ENCODE measurements at regions not wholly inside any gene's neighbourhood (a gene's known extent, or its start where the extent isn't known, plus 50 kb on each side); places are given as distances from the start of the nearest gene placed in this dataset.

DNA sequence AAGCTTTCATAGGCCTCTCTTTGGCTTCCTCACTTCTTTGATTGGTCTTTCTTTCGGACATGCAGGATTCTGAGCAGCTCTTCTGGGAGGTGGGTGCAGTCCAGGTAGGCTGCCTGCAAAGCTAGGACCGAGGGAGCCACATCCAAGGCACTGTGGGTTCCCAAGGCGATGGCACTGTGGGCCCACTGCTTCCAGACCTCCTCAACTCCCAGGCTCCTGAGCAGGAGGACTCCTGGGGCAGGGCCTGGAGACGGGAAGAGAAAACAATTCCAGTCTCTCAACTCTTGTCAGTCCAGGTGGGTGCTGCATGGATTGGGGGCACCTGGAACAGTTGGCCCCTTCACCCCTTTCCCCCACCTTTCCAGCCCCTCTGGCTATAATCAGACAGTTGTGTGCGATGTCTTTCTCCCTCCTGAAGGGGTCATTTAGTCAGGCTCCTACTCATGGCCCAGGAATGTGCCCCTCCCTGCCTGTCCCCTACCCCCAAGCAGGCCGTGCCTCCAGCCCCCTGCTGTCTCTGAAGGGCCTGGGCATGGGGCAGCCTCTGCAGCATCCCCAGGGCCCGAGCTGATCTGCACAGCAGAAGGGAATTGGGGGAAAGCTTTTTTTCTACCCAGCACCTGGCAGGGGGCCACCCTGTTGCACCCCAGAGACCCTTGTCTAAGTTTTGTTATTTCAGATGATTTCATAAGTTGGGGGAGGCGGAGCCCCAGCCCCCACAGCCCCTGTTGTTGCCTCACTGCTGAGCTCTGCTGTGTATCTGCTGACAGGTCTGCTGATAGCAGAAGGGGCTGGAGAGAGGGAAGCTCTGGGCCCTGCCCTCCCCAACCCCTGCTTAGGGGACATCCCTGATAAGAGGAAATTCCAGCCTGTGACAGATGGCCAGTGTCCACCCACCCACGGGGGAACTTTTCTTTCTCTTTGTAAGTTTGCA, 330.3 kb downstream of the SEC14L1 start:
- H2AFZ ChIP-seq (ENCODE audit: low read depth, low read length): no peak overlapping the region
- H3K9me3 ChIP-seq (ENCODE audit: low read length): no peaks in the 10 kb centered on the region
- H3K4me3 ChIP-seq (ENCODE audit: low read length): peak overlapping the region; percentile 22
- peaks cover 4% of the 10 kb centered on the region for H3K36me3 ChIP-seq (ENCODE audit: insufficient read depth, low read length)
- no peaks in the 10 kb centered on the region for H3K27me3 ChIP-seq (ENCODE audit: insufficient read depth, low read length)
- peaks cover 48% of the 10 kb centered on the region for H3K4me1 ChIP-seq (ENCODE audit: insufficient read depth, low read length)

DNA sequence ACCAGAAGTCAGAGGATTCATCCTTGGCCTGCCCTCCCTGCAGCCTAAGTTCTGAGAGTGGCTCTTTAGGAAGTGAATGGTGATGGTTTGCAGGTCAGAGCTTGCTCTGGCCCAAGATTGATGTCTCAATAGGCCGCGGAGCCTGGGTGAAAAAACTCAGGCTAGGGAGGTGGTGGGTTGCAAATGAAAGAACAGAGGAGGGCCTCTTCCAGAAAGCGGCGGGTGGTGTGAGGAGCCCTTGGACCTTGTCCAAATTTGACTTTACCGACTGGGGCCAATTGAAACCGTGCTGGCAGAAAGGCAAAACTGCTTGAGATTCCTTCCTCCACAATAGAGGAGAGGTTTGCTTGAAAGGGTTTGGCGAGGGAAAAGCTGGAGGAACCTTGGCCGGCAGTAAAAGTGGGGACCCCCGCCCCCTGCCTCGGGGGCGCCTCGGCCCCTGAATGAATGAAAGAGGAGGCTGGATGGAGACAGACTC, 331.3 kb downstream of the SEC14L1 start:
- peaks cover 39% of the 10 kb centered on the region for H3K4me1 ChIP-seq (ENCODE audit: insufficient read depth, low read length)
- H2AFZ ChIP-seq (ENCODE audit: low read depth, low read length): no peak overlapping the region
- peak overlapping the region; percentile 22 for H3K4me3 ChIP-seq (ENCODE audit: low read length)
- no peaks in the 10 kb centered on the region for H3K27me3 ChIP-seq (ENCODE audit: insufficient read depth, low read length)
- no peaks in the 10 kb centered on the region for H3K9me3 ChIP-seq (ENCODE audit: low read length)
- H3K36me3 ChIP-seq (ENCODE audit: insufficient read depth, low read length): peaks cover 4% of the 10 kb centered on the region

DNA sequence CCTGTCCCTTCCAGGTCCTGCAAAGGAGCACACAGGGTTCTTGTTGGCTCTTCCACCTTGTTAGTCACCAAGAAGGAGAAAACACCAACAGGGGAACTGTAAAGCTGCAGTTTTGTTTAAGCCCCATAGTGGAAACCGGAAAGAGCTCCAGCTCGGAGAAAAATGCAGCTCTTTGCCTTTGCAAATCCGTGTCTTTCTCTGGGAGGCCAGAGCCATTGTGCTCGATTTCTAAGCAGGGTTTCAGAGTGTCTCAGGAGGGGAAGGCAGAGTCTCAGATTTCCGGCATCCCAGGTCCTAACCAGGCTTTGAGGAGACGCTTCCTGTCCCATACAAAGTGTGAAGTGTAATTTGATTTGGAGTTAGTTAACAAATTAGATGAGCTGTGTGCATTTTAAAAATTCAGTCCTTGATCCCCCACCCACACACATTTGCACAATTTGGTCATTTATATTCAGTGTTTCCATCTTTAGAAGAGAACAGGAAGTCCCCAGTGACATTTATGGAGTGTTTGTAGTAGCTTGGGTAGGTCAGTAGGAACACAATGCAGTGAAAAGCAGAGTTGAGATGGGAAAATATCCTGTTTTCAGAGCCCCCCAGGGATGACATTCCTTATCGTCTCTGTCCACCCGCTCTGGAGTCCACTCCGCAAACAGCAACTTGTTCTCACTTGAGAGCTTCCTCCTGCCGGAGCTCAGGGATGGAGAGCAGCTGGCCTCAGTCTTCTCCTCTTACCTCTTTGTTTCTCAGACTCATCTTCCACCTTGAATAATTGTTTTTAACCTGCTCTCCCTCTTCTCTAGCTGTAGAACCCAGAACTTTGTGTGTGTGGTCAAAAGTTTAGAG, 331.9 kb downstream of the SEC14L1 start:
- Histone ChIP-seq H3K4me1 (ENCODE audit: insufficient read depth, low read length) (peaks cover 35% of the 10 kb centered on the region), H3K9me3 (ENCODE audit: low read length) (no peaks in the 10 kb centered on the region), H3K36me3 (ENCODE audit: insufficient read depth, low read length) (peaks cover 4% of the 10 kb centered on the region), H2AFZ (ENCODE audit: low read depth, low read length) (no peak overlapping the region), H3K4me3 (ENCODE audit: low read length) (peak overlapping the region; percentile 22), H3K27me3 (ENCODE audit: insufficient read depth, low read length) (no peaks in the 10 kb centered on the region)

DNA sequence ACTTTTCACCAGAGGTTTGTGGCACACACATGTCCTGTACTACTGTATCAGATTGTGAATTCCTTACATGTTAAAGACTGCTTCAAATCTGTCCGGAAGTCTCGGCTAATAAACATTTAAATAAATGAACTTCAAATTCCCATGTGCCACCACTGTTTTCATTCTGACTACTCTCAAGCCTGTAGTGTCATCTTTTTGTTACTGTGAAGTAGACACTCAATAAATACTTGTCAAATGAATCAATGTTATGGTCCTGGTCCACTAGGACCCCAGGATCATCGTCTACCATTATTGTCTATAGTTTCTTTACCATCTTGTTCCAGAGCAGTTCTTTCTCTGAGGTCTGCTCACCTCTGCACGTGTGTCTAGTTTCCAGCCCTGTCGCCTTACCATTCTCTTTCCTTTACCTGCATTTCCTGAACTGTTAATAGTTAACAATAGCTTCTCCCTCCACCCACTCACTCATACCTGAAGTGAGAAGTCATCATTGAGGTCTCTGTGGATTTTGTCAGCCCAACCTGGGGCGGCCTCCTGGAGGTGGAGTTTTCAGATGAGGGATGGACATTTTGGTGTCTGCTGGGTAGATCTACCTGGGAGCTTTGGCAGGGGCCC, 333.0 kb downstream of the SEC14L1 start:
- no peaks in the 10 kb centered on the region for H3K36me3 ChIP-seq (ENCODE audit: insufficient read depth, low read length)
- H3K27me3 ChIP-seq (ENCODE audit: insufficient read depth, low read length): no peaks in the 10 kb centered on the region
- H2AFZ ChIP-seq (ENCODE audit: low read depth, low read length): no peak overlapping the region
- no peaks in the 10 kb centered on the region for H3K9me3 ChIP-seq (ENCODE audit: low read length)
- H3K4me3 ChIP-seq (ENCODE audit: low read length): no peak overlapping the region
- H3K4me1 ChIP-seq (ENCODE audit: insufficient read depth, low read length): peaks cover 34% of the 10 kb centered on the region

DNA sequence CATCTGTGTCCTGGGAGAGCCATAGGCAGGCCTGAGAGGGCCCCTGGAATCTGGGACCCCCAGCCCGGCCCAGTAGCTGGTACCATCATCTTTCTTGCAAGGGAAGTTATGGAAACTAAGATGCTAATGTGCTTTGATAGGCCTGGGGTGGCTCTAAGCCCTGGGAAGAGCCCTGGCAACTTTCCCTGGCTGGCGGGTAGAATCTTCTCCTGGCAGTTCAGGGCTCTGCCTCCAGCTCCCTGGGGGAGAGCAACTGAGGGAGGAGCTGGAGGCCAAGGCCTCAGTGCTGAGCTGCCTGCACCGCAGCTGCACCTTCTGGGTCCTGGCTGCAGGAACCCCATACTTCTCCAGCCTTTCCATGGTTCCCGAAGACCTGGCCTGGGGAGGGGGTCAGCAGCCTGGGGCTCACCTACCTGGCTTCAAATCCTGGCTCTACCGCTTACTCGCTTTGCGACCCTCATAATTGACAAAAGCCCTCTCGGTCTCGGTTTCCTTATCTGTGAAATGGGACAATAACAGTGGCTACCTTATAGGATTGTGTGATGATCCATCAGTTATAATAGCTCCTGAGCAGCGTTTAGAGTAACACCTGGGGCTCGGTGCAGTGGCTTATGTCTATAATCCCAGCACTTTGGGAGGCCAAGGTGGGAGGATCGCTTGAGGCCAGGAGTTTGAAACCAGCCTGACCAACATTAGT, 333.7 kb downstream of the SEC14L1 start:
- no peaks in the 10 kb centered on the region for H3K9me3 ChIP-seq (ENCODE audit: low read length)
- no peaks in the 10 kb centered on the region for H3K36me3 ChIP-seq (ENCODE audit: insufficient read depth, low read length)
- H3K27me3 ChIP-seq (ENCODE audit: insufficient read depth, low read length): no peaks in the 10 kb centered on the region
- H2AFZ ChIP-seq (ENCODE audit: low read depth, low read length): no peak overlapping the region
- H3K4me3 ChIP-seq (ENCODE audit: low read length): no peak overlapping the region
- peaks cover 41% of the 10 kb centered on the region for H3K4me1 ChIP-seq (ENCODE audit: insufficient read depth, low read length)

DNA sequence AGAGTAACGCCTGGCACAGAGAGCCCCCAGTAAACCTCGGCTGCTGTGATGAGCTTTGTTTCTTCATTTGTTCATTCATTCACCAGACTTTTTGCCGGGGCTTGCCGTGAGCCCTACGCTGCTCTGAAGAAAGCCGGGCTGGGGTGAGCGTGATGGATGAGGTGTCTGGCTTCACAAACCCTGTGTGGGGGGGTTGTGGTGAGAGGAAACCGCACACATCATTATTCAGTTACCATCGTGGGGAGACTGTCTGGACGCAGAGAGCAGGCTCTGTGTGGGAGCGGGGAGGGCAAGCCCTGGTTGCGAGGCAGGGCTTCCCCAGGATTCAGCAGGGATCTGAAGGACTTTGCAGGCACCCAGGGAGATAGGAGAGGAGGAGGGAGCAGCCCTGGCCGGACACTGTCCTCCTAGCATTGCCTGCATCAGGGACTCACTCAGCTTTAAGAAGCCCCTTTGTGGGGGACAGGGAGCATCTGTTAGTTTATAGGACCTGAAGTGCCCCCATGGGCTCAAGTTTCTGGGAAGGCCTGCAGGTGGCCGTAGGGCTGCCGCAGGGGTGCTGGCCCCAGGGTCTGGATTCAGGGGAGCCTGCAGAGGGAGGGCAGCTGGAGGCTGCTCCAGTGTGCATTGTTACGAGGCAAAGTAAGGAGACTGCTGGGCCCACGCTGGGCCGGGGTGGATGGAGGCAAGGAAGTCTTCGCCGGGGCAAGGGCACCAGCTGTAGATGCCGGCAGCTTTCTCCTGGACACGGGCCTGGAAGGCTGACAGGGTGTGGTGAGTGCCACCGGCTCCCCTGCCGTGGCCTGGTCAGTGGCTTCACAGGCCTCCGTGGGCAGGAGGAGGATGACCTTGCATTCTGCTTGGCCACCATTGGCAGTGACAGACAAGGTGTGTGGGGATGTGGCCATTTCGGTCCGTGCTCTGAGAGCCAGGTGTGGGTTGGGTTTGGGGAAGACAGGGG, 334.5 kb downstream of the SEC14L1 start:
- Histone ChIP-seq H3K36me3 (ENCODE audit: insufficient read depth, low read length) (no peaks in the 10 kb centered on the region), H3K27me3 (ENCODE audit: insufficient read depth, low read length) (no peaks in the 10 kb centered on the region), H2AFZ (ENCODE audit: low read depth, low read length) (no peak overlapping the region), H3K4me3 (ENCODE audit: low read length) (no peak overlapping the region), H3K9me3 (ENCODE audit: low read length) (no peaks in the 10 kb centered on the region), H3K4me1 (ENCODE audit: insufficient read depth, low read length) (peaks cover 47% of the 10 kb centered on the region)

DNA sequence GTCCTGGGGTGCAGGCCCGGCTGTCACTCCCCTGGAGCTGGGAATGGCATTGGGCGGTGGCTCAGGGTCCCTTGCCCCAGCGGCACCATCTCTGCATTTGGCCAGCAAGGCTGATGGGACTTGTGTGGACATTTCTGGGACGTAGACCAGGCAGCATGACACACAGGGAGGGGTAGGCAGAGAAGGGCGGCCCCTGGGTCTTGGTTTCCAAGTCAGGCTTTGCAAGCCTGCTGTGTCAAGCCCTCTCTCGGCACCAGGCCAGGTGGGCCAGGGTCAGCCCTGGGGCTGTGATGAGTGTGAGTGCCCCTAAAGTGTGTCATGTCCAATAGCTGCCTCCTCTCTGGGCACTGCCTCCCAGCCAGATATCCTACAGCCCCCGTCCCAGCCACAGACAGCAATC, 335.2 kb downstream of the SEC14L1 start:
- no peaks in the 10 kb centered on the region for H3K36me3 ChIP-seq (ENCODE audit: insufficient read depth, low read length)
- H3K4me3 ChIP-seq (ENCODE audit: low read length): no peak overlapping the region
- H2AFZ ChIP-seq (ENCODE audit: low read depth, low read length): no peak overlapping the region
- H3K9me3 ChIP-seq (ENCODE audit: low read length): no peaks in the 10 kb centered on the region
- peaks cover 47% of the 10 kb centered on the region for H3K4me1 ChIP-seq (ENCODE audit: insufficient read depth, low read length)
- H3K27me3 ChIP-seq (ENCODE audit: insufficient read depth, low read length): no peaks in the 10 kb centered on the region

DNA sequence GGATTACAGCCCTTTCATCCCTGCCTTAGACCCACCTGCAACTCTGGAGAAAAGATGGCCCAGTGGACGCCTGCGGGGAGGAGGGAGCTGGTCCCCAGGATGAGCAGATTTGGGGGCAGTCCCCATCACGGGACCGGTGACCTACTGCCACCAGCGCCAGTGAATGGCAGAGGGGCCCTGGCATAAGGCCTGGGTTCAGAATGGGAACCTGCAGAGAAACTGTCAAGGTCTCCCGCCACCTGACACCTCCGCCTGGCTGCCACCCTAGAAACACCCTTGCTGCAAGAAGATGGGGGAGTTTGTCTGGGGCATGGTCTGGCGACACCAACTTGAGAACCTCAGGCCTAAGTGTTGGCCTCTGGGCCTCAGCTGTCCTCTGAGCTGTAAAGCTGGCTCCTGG, 335.7 kb downstream of the SEC14L1 start:
- H3K4me3 ChIP-seq (ENCODE audit: low read length): no peak overlapping the region
- H3K36me3 ChIP-seq (ENCODE audit: insufficient read depth, low read length): no peaks in the 10 kb centered on the region
- H2AFZ ChIP-seq (ENCODE audit: low read depth, low read length): no peak overlapping the region
- H3K4me1 ChIP-seq (ENCODE audit: insufficient read depth, low read length): peaks cover 42% of the 10 kb centered on the region
- no peaks in the 10 kb centered on the region for H3K27me3 ChIP-seq (ENCODE audit: insufficient read depth, low read length)
- no peaks in the 10 kb centered on the region for H3K9me3 ChIP-seq (ENCODE audit: low read length)

DNA sequence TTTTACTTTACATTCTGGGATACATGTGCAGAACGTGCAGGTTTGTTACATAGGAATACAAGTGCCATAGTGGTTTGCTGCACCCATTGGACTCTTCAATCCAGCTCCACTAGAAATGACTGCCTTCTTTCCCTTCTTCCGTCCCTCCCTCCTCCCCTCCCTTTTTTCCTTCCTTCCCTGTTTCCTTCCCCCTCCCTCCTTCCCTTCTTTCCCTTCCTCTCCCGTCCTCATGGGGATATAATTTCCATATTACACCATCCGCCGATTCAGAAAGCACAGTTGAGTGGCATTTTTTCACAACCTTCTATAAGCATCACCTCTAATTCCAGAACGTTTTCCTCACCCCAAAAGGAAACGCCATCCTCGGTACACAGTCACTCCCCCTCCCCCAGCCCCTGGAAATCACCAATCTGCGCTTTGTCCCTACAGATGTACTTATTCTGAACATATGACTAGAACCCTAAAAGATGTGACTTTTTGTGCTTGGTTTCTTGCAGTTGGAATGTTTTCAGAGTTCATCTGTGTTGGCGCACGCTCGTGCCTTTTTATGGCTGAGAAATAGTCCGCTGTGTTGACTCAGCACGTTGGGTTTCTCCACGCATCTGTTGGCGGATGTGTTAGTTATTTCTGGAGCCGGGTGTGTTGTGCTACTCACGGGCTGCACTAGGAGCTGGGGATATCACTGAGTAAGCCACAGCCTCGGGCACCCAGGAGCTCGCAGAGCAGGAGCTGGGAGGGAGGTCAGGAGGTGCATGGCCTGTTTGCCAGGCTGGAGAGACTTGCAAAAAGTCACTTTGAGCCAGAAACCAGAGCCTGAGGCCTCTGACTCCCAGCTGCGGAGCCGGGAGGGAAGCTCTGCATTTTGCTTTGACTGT, 336.4 kb downstream of the SEC14L1 start:
- Histone ChIP-seq H3K27me3 (ENCODE audit: insufficient read depth, low read length) (no peaks in the 10 kb centered on the region), H3K4me3 (ENCODE audit: low read length) (no peak overlapping the region), H2AFZ (ENCODE audit: low read depth, low read length) (no peak overlapping the region), H3K9me3 (ENCODE audit: low read length) (no peaks in the 10 kb centered on the region), H3K4me1 (ENCODE audit: insufficient read depth, low read length) (peaks cover 35% of the 10 kb centered on the region), H3K36me3 (ENCODE audit: insufficient read depth, low read length) (peaks cover 2% of the 10 kb centered on the region)

DNA sequence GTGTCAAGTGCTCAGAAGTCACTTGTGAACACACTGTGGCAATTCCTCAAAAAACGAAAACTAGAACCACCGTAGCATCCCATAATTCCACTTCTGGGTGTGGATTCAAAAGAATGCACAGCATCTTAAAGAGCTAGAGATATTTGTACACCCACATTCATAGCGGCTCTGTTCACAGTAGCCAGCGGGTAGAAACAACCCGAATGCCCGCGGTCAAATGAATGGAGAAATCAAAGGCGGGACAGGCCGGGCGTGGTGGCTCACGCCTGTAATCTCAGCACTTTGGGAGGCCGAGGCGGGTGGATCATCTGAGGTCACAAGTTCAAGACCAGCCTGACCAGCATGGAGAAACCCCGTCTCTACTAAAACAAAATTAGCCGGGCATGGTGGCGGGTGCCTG, 337.5 kb downstream of the SEC14L1 start:
- no peaks in the 10 kb centered on the region for H3K27me3 ChIP-seq (ENCODE audit: insufficient read depth, low read length)
- no peak overlapping the region for H3K4me3 ChIP-seq (ENCODE audit: low read length)
- peaks cover 12% of the 10 kb centered on the region for H3K36me3 ChIP-seq (ENCODE audit: insufficient read depth, low read length)
- H3K4me1 ChIP-seq (ENCODE audit: insufficient read depth, low read length): peaks cover 24% of the 10 kb centered on the region
- H2AFZ ChIP-seq (ENCODE audit: low read depth, low read length): no peak overlapping the region
- no peaks in the 10 kb centered on the region for H3K9me3 ChIP-seq (ENCODE audit: low read length)

DNA sequence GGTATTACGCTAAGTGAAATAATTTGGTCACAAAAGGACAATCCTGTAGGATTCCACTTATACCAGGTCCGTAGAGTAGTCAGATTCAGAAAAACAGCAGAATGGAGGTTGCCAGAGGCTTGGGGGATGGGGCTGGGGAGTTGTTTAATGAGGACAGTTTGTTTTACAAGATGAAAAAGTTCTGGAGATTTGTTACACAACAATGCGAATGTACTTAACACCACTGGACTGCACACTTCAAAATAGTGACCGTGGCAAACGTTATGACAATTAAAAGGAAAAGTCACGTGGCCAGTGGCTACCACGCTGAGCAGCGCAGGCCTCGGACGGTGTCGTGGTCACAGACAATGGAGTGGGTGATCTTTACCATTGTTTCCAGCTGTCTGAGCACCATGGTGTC, 338.1 kb downstream of the SEC14L1 start:
- Histone ChIP-seq H3K4me3 (ENCODE audit: low read length) (no peak overlapping the region), H3K4me1 (ENCODE audit: insufficient read depth, low read length) (peaks cover 22% of the 10 kb centered on the region), H3K27me3 (ENCODE audit: insufficient read depth, low read length) (no peaks in the 10 kb centered on the region), H3K9me3 (ENCODE audit: low read length) (peaks cover 2% of the 10 kb centered on the region), H2AFZ (ENCODE audit: low read depth, low read length) (no peak overlapping the region), H3K36me3 (ENCODE audit: insufficient read depth, low read length) (peaks cover 18% of the 10 kb centered on the region)

Measured in neuron (in vitro differentiated cells).